Endothelial cell of umbilical vein (primary cell): ENCODE measurements at regions not wholly inside any gene's neighbourhood (a gene's known extent, or its start where the extent isn't known, plus 50 kb on each side); places are given as distances from the start of the nearest gene placed in this dataset.

Experiments
- EZH2 ChIP-seq: IDR thresholded peaks from 2 replicates; pipeline ENCODE4 v1.6.1; 2012; ENCODE audit warnings: borderline replicate concordance, low read depth, mild to moderate bottlenecking, moderate library complexity, low read length, inconsistent platforms; ENCODE audit not compliant: severe bottlenecking
- POLR2A ChIP-seq: IDR thresholded peaks from 2 replicates; pipeline ENCODE4 v1.6.1; 2012; ENCODE audit warnings: low read depth, mild to moderate bottlenecking, control low read depth, low read length
- POLR2AphosphoS5 ChIP-seq: IDR thresholded peaks from 2 replicates; pipeline ENCODE4 v1.6.1; 2012; ENCODE audit warnings: low read depth, mild to moderate bottlenecking, control low read depth, low read length, moderate library complexity; ENCODE audit not compliant: insufficient read depth
- TF ChIP-seq, protein P1 (sequence below), 2 donors: IDR thresholded peaks; 1 replicate in 1 of 2; 2 replicates in 1 of 2; pipeline ENCODE4 v1.5.1; 2011; ENCODE audit warnings: low read length in 2 of 2, mild to moderate bottlenecking in 2 of 2, moderate library complexity in 2 of 2, control low read depth in 1 of 2, inconsistent platforms in 1 of 2, low read depth in 1 of 2; ENCODE audit not compliant: insufficient read depth in 1 of 2; ENCODE audit errors: extremely low read depth in 1 of 2
- TF ChIP-seq, protein P2 (sequence below): IDR thresholded peaks from 2 replicates; pipeline ENCODE4 v1.6.1; 2011; ENCODE audit not compliant: insufficient read depth, insufficient read length

DNA sequence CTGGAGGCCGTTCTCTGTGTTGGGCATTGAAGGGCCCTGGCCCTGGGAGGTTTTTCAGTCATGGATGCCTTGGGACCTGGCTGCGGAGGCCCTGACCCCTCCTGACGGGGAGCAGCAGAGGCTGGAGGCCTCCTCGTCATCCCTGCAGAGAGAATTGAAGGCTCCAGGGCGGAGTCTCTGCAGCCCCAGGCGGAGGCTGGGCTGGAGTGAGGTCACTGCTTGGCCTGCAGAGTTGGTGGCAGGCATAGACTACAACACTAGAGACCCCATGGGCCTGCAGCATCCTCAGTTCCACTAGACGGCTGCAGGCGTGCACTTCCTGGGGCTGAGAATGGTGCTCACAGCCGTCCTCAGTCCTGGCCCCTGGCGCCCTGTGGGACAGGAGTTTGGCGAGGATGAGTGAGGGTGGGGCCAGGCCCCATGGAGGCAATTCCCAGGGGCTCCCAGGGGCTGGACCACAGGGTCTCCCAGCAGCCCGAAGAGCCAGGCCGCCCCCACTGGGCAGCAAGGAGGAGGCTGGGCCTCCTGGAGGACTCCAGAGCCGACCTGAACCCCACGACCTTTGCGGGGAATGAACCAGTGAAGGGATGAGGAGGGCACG, 1194.9 kb downstream of the BRD1 start:
- TF ChIP-seq, protein P1, sequence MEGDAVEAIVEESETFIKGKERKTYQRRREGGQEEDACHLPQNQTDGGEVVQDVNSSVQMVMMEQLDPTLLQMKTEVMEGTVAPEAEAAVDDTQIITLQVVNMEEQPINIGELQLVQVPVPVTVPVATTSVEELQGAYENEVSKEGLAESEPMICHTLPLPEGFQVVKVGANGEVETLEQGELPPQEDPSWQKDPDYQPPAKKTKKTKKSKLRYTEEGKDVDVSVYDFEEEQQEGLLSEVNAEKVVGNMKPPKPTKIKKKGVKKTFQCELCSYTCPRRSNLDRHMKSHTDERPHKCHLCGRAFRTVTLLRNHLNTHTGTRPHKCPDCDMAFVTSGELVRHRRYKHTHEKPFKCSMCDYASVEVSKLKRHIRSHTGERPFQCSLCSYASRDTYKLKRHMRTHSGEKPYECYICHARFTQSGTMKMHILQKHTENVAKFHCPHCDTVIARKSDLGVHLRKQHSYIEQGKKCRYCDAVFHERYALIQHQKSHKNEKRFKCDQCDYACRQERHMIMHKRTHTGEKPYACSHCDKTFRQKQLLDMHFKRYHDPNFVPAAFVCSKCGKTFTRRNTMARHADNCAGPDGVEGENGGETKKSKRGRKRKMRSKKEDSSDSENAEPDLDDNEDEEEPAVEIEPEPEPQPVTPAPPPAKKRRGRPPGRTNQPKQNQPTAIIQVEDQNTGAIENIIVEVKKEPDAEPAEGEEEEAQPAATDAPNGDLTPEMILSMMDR (IDR thresholded peaks at IDR 0.05; ENCODE audit: extremely low read depth in 1 of 2, insufficient read depth in 1 of 2, low read depth in 1 of 2, low read length in 2 of 2): no peak
- TF ChIP-seq POLR2AphosphoS5 (no peak), POLR2A (no peak), EZH2 (no peak)
- TF ChIP-seq, protein P2, sequence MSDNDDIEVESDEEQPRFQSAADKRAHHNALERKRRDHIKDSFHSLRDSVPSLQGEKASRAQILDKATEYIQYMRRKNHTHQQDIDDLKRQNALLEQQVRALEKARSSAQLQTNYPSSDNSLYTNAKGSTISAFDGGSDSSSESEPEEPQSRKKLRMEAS: no peak
